WTC11 (cell line): ENCODE measurements at regions not wholly inside any gene's neighbourhood (a gene's known extent, or its start where the extent isn't known, plus 50 kb on each side); places are given as distances from the start of the nearest gene placed in this dataset.

ENCODE experiments used
- ATAC-seq: fragments of 200-7000 bp; cut with Tn5 transposase; 2 replicates; pipeline ENCODE4 v1.10.0; 2021; ENCODE audit warnings: mild to moderate bottlenecking, moderate library complexity
- CTCF ChIA-PET: fragments of 300-600 bp; sonication (Branson Sonifier 250); formaldehyde crosslinking; loops from one replicate; lab custom pipeline; 2021; ENCODE audit warnings: antibody characterized with exemption; lab: Charles Lee
- POLR2A ChIA-PET: fragments of 350-600 bp; sonication (Branson Sonifier 250); formaldehyde crosslinking; loops from one replicate; lab custom pipeline; 2021; ENCODE audit warnings: antibody characterized with exemption; lab: Charles Lee
- DNase-seq: peaks from one replicate; pipeline ENCODE4 v3.0.0; 2021; ENCODE audit warnings: low spot score
- H3K27ac Mint-ChIP-seq: 2 replicates; pipeline ENCODE4 v1.8.0; 2021; ENCODE audit warnings: mixed read lengths
- H3K27me3 Mint-ChIP-seq: 2 replicates; pipeline ENCODE4 v1.8.0; 2021; ENCODE audit warnings: low read depth, mild to moderate bottlenecking, moderate library complexity, mixed read lengths
- H3K36me3 Mint-ChIP-seq: 2 replicates; pipeline ENCODE4 v1.8.0; 2021; ENCODE audit warnings: mixed read lengths
- H3K4me1 Mint-ChIP-seq: 2 replicates; pipeline ENCODE4 v1.8.0; 2022; ENCODE audit warnings: mixed read lengths
- H3K4me3 Mint-ChIP-seq: 2 replicates; pipeline ENCODE4 v1.8.0; 2021; ENCODE audit warnings: mild to moderate bottlenecking, moderate library complexity, mixed read lengths
- H3K9me3 Mint-ChIP-seq: 2 replicates; pipeline ENCODE4 v1.8.0; 2021; ENCODE audit warnings: mixed read lengths
- ATF1 ChIP-seq: sonication (generic); formaldehyde crosslinking; IDR thresholded peaks from 2 replicates; pipeline ENCODE4 v1.8.1; 2023; ENCODE audit warnings: mild to moderate bottlenecking, moderate library complexity, missing genetic modification reagents
- CREB1 ChIP-seq: sonication (generic); formaldehyde crosslinking; IDR thresholded peaks from 2 replicates; pipeline ENCODE4 v1.8.0; 2023; ENCODE audit warnings: mild to moderate bottlenecking, missing genetic modification reagents
- CREM ChIP-seq: sonication (generic); formaldehyde crosslinking; IDR thresholded peaks from 2 replicates; pipeline ENCODE4 v1.8.1; 2022; ENCODE audit warnings: mild to moderate bottlenecking, missing genetic modification reagents, moderate library complexity
- ELF4 ChIP-seq: sonication (generic); formaldehyde crosslinking; IDR thresholded peaks from 2 replicates; pipeline ENCODE4 v1.8.1; 2022; ENCODE audit warnings: low read depth, mild to moderate bottlenecking, moderate library complexity, missing genetic modification reagents
- GTF2I ChIP-seq: fragments of 250-450 bp; sonication (Bioruptor Pico); conservative IDR thresholded peaks from 2 replicates; pipeline ENCODE4 v1.4.0; 2021; ENCODE audit warnings: mild to moderate bottlenecking
- JUN ChIP-seq: sonication (generic); formaldehyde crosslinking; IDR thresholded peaks from 2 replicates; pipeline ENCODE4 v1.8.0; 2023; ENCODE audit warnings: mild to moderate bottlenecking, missing genetic modification reagents
- KAT7 ChIP-seq: sonication (generic); formaldehyde crosslinking; IDR thresholded peaks from 2 replicates; pipeline ENCODE4 v1.8.1; 2023; ENCODE audit warnings: missing genetic modification reagents, mild to moderate bottlenecking, borderline replicate concordance
- MXD4 ChIP-seq: fragments of 250-450 bp; sonication (Bioruptor Pico); IDR thresholded peaks from 2 replicates; pipeline ENCODE4 v1.8.0; 2021; ENCODE audit warnings: mild to moderate bottlenecking, moderate library complexity, borderline replicate concordance
- NFATC4 ChIP-seq: fragments of 250-450 bp; sonication (Bioruptor Pico); IDR thresholded peaks from 2 replicates; pipeline ENCODE4 v1.9.0; 2021; ENCODE audit warnings: mild to moderate bottlenecking
- NR1H2 ChIP-seq: sonication (generic); formaldehyde crosslinking; IDR thresholded peaks from 2 replicates; pipeline ENCODE4 v1.9.0; 2021; ENCODE audit warnings: mild to moderate bottlenecking, moderate library complexity, missing genetic modification reagents
- OVOL2 ChIP-seq: fragments of 250-450 bp; sonication (Bioruptor Pico); IDR thresholded peaks from 2 replicates; pipeline ENCODE4 v1.9.0; 2021; ENCODE audit warnings: mild to moderate bottlenecking, borderline replicate concordance
- RELA ChIP-seq: sonication (generic); formaldehyde crosslinking; IDR thresholded peaks from 2 replicates; pipeline ENCODE4 v1.8.1; 2022; ENCODE audit warnings: missing genetic modification reagents, mild to moderate bottlenecking, borderline replicate concordance
- SMAD3 ChIP-seq: sonication (generic); formaldehyde crosslinking; IDR thresholded peaks from 2 replicates; pipeline ENCODE4 v1.8.0; 2022; ENCODE audit warnings: missing genetic modification reagents, mild to moderate bottlenecking, borderline replicate concordance
- SP1 ChIP-seq: sonication (generic); formaldehyde crosslinking; conservative IDR thresholded peaks from 2 replicates; pipeline ENCODE4 v1.8.1; 2022; ENCODE audit warnings: missing genetic modification reagents
- ZNF263 ChIP-seq: sonication (generic); formaldehyde crosslinking; IDR thresholded peaks from 2 replicates; pipeline ENCODE4 v1.8.1; 2022; ENCODE audit warnings: low read depth, mild to moderate bottlenecking, moderate library complexity, missing genetic modification reagents
- ZNF396 ChIP-seq: fragments of 250-450 bp; sonication (Bioruptor Pico); IDR thresholded peaks from 2 replicates; pipeline ENCODE4 v1.8.0; 2021; ENCODE audit warnings: mild to moderate bottlenecking, moderate library complexity, borderline replicate concordance
- TF ChIP-seq, protein P1 (sequence below): sonication (generic); formaldehyde crosslinking; IDR thresholded peaks from 2 replicates; pipeline ENCODE4 v1.8.1; 2023; ENCODE audit warnings: mild to moderate bottlenecking, missing genetic modification reagents, moderate library complexity
- TF ChIP-seq, protein P2 (sequence below): sonication (generic); formaldehyde crosslinking; IDR thresholded peaks from 2 replicates; pipeline ENCODE4 v1.8.0; 2022; ENCODE audit warnings: mild to moderate bottlenecking, missing genetic modification reagents
- TF ChIP-seq, protein P3 (sequence below): sonication (generic); formaldehyde crosslinking; IDR thresholded peaks from 2 replicates; pipeline ENCODE4 v1.8.0; 2023; ENCODE audit warnings: missing genetic modification reagents
- TF ChIP-seq, protein P4 (sequence below): fragments of 250-450 bp; sonication (Bioruptor Pico); IDR thresholded peaks from 2 replicates; pipeline ENCODE4 v1.9.0; 2021; ENCODE audit warnings: moderate library complexity, mild to moderate bottlenecking, inconsistent platforms, borderline replicate concordance
- TF ChIP-seq, protein P5 (sequence below): fragments of 250-450 bp; sonication (Bioruptor Pico); IDR thresholded peaks from 2 replicates; pipeline ENCODE4 v2.1.2; 2022; ENCODE audit warnings: mild to moderate bottlenecking, moderate library complexity
- TF ChIP-seq, protein P6 (sequence below): sonication (generic); formaldehyde crosslinking; IDR thresholded peaks from 2 replicates; pipeline ENCODE4 v1.8.0; 2023; ENCODE audit warnings: missing genetic modification reagents, mild to moderate bottlenecking, borderline replicate concordance
- TF ChIP-seq, protein P7 (sequence below): sonication (generic); formaldehyde crosslinking; IDR thresholded peaks from 2 replicates; pipeline ENCODE4 v1.8.1; 2023; ENCODE audit warnings: mild to moderate bottlenecking, missing genetic modification reagents, moderate library complexity

DNA sequence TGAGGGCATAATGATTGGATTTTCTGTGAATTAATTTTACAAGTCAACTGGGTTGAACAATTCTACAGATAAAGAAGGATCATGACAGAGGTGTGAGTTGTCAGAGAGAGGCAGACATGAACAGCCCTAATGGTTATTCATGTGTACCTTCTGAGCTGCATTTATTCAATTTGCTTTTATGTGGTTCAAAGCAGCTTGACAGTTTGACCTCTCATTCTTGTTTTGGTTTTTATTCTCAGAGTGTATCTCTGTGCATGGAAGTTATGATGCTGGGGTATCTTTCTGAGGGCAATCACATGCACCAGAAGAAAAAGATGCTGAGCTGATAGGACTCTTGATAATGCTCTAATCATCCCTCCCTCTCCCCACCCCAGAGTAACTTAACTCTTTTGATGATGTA is 169.3 kb upstream of the NPY2R start:
- Mint-ChIP-seq H3K9me3 (peaks cover 8% of the 10 kb centered on the region), H3K36me3 (no peaks in the 10 kb centered on the region), H3K27ac (no peak overlapping the region), H3K27me3 (no peaks in the 10 kb centered on the region; the same call in 1 of the 2 replicates), H3K4me1 (no peaks in the 10 kb centered on the region), H3K4me3 (no peak overlapping the region)
- TF ChIP-seq JUN: no peak
- TF ChIP-seq, protein P1, sequence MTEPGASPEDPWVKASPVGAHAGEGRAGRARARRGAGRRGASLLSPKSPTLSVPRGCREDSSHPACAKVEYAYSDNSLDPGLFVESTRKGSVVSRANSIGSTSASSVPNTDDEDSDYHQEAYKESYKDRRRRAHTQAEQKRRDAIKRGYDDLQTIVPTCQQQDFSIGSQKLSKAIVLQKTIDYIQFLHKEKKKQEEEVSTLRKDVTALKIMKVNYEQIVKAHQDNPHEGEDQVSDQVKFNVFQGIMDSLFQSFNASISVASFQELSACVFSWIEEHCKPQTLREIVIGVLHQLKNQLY (CRISPR knock-in tag): no peak
- no peak for TF ChIP-seq OVOL2 (CRISPR knock-in tag)
- TF ChIP-seq NR1H2 (CRISPR knock-in tag): no peak
- no peak for ATAC-seq
- CTCF ChIA-PET: interaction anchor here (1.1 to 1.7 kb wide), 2 partner anchors 10 to 22 kb away, joined by 3 to 4 read pairs; no protein-coding TSS in a partner anchor
- DNase-seq: no peak
- POLR2A ChIA-PET: no interaction called here

DNA sequence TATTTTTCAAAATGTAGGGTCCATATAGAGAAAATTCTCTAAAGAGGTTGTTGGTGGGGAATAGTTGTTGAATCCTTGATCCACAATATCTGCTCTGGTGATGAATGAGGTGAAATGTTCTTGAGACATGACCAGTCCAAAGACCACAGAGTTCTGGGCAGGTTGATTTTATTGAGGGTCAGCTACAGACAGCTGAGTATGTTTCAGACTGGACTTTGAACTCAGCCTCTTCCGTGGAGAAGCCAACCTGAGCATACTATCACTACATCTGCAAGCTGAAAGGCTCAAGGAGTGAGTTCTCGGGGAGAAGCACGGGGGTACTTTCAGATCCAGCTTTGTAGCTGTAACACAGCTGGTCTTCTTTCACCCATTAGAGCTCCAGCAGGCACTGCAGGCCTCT is 168.4 kb upstream of the NPY2R start:
- Mint-ChIP-seq H3K27ac (no peak overlapping the region), H3K27me3 (no peaks in the 10 kb centered on the region; the same call in 1 of the 2 replicates), H3K4me3 (no peak overlapping the region), H3K4me1 (no peaks in the 10 kb centered on the region), H3K36me3 (no peaks in the 10 kb centered on the region), H3K9me3 (peaks cover 8% of the 10 kb centered on the region)
- ATAC-seq (no peak), DNase-seq (no peak)
- ChIA-PET POLR2A (no interaction called here), CTCF (interaction anchor here (1.0 to 1.7 kb wide), 3 partner anchors 11 to 168 kb away, joined by 3 to 4 read pairs (median 4); partner anchors contain the start of gene NPY2R)
- no peak for TF ChIP-seq GTF2I (CRISPR knock-in tag)
- no peak for TF ChIP-seq CREB1
- TF ChIP-seq ZNF263 (CRISPR knock-in tag): no peak
- TF ChIP-seq, protein P2, sequence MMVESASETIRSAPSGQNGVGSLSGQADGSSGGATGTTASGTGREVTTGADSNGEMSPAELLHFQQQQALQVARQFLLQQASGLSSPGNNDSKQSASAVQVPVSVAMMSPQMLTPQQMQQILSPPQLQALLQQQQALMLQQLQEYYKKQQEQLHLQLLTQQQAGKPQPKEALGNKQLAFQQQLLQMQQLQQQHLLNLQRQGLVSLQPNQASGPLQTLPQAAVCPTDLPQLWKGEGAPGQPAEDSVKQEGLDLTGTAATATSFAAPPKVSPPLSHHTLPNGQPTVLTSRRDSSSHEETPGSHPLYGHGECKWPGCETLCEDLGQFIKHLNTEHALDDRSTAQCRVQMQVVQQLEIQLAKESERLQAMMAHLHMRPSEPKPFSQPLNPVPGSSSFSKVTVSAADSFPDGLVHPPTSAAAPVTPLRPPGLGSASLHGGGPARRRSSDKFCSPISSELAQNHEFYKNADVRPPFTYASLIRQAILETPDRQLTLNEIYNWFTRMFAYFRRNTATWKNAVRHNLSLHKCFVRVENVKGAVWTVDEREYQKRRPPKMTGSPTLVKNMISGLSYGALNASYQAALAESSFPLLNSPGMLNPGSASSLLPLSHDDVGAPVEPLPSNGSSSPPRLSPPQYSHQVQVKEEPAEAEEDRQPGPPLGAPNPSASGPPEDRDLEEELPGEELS (CRISPR knock-in tag): no peak
- TF ChIP-seq MXD4 (CRISPR knock-in tag): no peak
- TF ChIP-seq, protein P1 (CRISPR knock-in tag): no peak
- no peak for TF ChIP-seq SP1 (CRISPR knock-in tag)
- no peak for TF ChIP-seq ATF1 (CRISPR knock-in tag)
- no peak for TF ChIP-seq ZNF396 (CRISPR knock-in tag)
- TF ChIP-seq, protein P3, sequence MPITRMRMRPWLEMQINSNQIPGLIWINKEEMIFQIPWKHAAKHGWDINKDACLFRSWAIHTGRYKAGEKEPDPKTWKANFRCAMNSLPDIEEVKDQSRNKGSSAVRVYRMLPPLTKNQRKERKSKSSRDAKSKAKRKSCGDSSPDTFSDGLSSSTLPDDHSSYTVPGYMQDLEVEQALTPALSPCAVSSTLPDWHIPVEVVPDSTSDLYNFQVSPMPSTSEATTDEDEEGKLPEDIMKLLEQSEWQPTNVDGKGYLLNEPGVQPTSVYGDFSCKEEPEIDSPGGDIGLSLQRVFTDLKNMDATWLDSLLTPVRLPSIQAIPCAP (CRISPR knock-in tag): no peak
- no peak for TF ChIP-seq CREM (CRISPR knock-in tag)
- TF ChIP-seq SMAD3 (CRISPR knock-in tag): no peak
- TF ChIP-seq ELF4: no peak
- TF ChIP-seq KAT7 (CRISPR knock-in tag): no peak
- TF ChIP-seq, protein P4, sequence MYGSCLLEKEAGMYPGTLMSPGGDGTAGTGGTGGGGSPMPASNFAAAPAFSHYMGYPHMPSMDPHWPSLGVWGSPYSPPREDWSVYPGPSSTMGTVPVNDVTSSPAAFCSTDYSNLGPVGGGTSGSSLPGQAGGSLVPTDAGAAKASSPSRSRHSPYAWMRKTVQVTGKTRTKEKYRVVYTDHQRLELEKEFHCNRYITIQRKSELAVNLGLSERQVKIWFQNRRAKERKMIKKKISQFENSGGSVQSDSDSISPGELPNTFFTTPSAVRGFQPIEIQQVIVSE (CRISPR knock-in tag): no peak
- TF ChIP-seq, protein P5, sequence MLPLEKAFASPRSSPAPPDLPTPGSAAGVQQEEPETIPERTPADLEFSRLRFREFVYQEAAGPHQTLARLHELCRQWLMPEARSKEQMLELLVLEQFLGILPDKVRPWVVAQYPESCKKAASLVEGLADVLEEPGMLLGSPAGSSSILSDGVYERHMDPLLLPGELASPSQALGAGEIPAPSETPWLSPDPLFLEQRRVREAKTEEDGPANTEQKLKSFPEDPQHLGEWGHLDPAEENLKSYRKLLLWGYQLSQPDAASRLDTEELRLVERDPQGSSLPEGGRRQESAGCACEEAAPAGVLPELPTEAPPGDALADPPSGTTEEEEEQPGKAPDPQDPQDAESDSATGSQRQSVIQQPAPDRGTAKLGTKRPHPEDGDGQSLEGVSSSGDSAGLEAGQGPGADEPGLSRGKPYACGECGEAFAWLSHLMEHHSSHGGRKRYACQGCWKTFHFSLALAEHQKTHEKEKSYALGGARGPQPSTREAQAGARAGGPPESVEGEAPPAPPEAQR (CRISPR knock-in tag): no peak
- TF ChIP-seq, protein P6, sequence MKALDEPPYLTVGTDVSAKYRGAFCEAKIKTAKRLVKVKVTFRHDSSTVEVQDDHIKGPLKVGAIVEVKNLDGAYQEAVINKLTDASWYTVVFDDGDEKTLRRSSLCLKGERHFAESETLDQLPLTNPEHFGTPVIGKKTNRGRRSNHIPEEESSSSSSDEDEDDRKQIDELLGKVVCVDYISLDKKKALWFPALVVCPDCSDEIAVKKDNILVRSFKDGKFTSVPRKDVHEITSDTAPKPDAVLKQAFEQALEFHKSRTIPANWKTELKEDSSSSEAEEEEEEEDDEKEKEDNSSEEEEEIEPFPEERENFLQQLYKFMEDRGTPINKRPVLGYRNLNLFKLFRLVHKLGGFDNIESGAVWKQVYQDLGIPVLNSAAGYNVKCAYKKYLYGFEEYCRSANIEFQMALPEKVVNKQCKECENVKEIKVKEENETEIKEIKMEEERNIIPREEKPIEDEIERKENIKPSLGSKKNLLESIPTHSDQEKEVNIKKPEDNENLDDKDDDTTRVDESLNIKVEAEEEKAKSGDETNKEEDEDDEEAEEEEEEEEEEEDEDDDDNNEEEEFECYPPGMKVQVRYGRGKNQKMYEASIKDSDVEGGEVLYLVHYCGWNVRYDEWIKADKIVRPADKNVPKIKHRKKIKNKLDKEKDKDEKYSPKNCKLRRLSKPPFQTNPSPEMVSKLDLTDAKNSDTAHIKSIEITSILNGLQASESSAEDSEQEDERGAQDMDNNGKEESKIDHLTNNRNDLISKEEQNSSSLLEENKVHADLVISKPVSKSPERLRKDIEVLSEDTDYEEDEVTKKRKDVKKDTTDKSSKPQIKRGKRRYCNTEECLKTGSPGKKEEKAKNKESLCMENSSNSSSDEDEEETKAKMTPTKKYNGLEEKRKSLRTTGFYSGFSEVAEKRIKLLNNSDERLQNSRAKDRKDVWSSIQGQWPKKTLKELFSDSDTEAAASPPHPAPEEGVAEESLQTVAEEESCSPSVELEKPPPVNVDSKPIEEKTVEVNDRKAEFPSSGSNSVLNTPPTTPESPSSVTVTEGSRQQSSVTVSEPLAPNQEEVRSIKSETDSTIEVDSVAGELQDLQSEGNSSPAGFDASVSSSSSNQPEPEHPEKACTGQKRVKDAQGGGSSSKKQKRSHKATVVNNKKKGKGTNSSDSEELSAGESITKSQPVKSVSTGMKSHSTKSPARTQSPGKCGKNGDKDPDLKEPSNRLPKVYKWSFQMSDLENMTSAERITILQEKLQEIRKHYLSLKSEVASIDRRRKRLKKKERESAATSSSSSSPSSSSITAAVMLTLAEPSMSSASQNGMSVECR (CRISPR knock-in tag): no peak
- no peak for TF ChIP-seq NFATC4 (CRISPR knock-in tag)
- TF ChIP-seq RELA (CRISPR knock-in tag): no peak
- TF ChIP-seq, protein P7, sequence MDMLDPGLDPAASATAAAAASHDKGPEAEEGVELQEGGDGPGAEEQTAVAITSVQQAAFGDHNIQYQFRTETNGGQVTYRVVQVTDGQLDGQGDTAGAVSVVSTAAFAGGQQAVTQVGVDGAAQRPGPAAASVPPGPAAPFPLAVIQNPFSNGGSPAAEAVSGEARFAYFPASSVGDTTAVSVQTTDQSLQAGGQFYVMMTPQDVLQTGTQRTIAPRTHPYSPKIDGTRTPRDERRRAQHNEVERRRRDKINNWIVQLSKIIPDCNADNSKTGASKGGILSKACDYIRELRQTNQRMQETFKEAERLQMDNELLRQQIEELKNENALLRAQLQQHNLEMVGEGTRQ (CRISPR knock-in tag): no peak
